ENCODE measurements at regions not wholly inside any gene's neighbourhood (a gene's known extent, or its start where the extent isn't known, plus 50 kb on each side); places are given as distances from the start of the nearest gene placed in this dataset.

DNA sequence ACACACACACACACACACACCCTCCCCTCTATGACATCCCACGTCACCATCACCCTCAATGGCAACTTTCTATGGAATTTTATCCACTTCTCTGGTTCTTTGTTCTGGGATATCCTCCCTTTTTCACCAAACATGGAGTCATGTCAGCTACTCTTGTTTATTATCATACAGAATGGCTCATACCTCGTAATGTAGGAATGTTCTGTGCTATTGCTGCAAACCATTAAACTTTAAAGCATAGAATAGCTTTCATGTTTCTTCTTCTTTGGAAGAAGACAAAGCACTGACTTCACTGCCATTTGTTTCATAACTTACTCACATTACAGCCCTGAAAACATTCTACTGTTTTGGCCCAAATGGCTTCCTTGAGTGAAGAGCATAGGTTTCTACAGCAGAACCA, 163.4 kb downstream of the FOXO1 start:
- no peak for DNase-seq (ENCODE audit: low spot score)
- no peak for TF ChIP-seq CTCF (IDR thresholded peaks at IDR 0.05; ENCODE audit: extremely low read depth, missing control alignments)

DNA sequence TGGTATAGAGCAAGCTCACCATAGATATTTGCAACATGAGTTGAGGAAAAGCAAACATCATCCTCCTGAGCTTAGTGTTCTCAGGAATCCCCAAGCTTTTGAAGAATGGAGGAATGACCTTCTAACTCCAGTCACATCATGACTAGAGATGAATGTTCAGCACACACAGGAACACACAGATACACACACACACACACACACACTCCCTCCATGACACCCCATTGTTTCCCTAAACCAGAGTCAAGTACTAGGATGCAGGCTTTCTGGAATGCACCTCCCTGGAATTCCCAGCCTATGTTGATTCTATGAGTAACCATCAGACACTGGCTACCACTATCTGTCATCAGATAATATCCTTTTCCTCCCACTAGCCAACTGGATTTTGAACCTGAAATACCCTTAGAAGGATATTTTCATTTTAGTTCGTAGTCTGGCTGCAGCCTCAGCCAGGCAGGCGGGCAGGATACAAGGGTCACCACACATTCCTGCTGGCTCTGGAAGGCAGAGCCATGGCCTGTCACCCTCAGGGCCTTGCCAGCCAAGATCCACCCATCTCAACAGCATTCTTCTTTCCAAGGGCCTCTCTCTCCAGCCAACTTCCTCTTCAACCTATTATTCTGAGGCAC, 162.4 kb downstream of the FOXO1 start:
- TF ChIP-seq CTCF (IDR thresholded peaks at IDR 0.05; ENCODE audit: extremely low read depth, missing control alignments) = no peak
- DNase-seq (ENCODE audit: low spot score) = no peak

- DNase-seq (ENCODE audit: low spot score) = no peak
- no peak for TF ChIP-seq CTCF (IDR thresholded peaks at IDR 0.05; ENCODE audit: extremely low read depth, missing control alignments)
These were observed 161.8 kb downstream of the FOXO1 start for GRCh38 chr13:40504641-40505040.

DNA sequence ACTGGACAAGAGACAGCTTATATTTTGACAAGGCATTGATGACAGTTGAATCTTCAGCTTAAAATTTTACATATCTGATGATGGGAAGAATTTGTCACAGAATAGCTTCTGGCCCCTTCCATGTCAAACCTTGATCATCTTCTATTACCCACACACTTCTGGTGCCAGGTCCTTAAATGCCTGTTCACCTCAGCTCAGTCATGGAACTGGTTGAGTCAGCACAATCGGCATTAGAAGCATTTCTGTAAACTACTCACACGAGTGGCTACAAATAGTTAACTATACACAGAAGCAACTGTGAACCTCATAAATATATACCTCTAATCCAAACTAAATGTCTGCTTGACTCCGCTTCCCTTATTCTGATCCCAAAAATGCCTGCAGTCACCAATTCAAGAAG, 161.2 kb downstream of the FOXO1 start:
- no peak for DNase-seq (ENCODE audit: low spot score)
- no peak for TF ChIP-seq CTCF (IDR thresholded peaks at IDR 0.05; ENCODE audit: extremely low read depth, missing control alignments)

Measured in GM20000 (cell line).